OCI-LY1 (cell line): ENCODE measurements at regions not wholly inside any gene's neighbourhood (a gene's known extent, or its start where the extent isn't known, plus 50 kb on each side); places are given as distances from the start of the nearest gene placed in this dataset.

Experiments
- CTCF ChIP-seq: fragments of 200-600 bp; sonication (generic), shearing (Covaris generic); IDR thresholded peaks from 2 replicates; pipeline ENCODE4 v1.5.1; 2017; ENCODE audit warnings: mild to moderate bottlenecking, antibody characterized with exemption, low read length, moderate library complexity, mixed read lengths
- EZH2 ChIP-seq: fragments of 200-600 bp; sonication (generic), shearing (Covaris generic); IDR thresholded peaks from 2 replicates; pipeline ENCODE4 v1.8.0; 2017; ENCODE audit warnings: borderline replicate concordance, mixed run types, mild to moderate bottlenecking, antibody characterized with exemption, low read length, moderate library complexity, mixed read lengths

GRCh38 chr3:159859836-159860235 is 128.8 kb upstream of the IL12A start:
- no peak for TF ChIP-seq CTCF
- no peak for TF ChIP-seq EZH2
